Activated CD8-positive, alpha-beta memory T cell treated with anti-CD3 and anti-CD28 coated beads for 1 hour (primary cell): ENCODE measurements at regions not wholly inside any gene's neighbourhood (a gene's known extent, or its start where the extent isn't known, plus 50 kb on each side); places are given as distances from the start of the nearest gene placed in this dataset.
"Not testable (repeated sequence)": the region's sequence is repeated elsewhere in the genome, so short reads cannot be mapped to it uniquely, and the experiment has no call there.

ENCODE experiments used
- DNase-seq, 2 donors: peaks; one replicate each; pipeline ENCODE4 v3.0.0-alpha.2; 2020; ENCODE audit warnings: low read depth in 1 of 2; ENCODE audit errors: extremely low read depth in 1 of 2

GRCh38 chr1:4207183-4207582, 307.1 kb upstream of the C1orf174 start:
- no peak for DNase-seq

DNA sequence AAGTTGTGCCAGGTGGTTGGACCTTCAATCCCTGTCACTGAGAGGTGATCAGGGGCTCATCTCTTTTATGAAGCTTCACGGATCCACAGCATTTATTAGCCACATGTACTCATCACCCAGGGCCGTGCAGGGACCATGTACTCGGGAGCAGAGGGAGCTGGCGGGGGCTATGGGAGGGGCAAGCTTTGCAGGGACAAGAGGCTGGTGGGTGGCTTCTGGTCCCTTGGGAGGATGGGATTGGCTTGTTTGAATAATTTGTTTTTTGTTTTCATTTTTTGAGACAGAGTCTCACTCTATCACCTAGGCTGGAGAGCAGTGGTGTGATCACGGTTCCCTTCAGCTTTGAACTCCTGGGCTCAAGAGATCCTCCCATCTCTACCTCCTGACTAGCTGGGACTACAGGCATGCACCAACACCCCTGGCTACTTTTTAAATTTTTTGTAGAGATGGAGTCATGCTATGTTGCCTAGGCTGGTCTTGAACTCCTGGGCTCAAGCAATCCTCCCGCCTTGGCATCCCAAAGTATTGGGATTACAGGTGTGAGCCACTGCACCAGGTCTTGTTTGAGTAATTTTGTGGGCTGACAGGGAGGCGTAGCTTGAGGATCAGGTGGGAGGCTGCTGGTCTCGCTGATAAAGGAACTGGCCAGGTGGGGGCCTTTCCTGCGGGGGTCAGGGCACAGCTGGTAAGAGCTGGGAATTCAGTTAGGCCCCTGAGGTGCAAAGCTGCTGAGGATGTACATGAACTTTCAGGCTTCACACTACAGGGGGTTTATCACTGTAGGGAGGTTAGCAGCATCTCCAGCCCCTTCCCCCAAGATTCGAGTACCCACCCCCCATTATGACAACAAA, 308.0 kb upstream of the C1orf174 start:
- no peak for DNase-seq

GRCh38 chr1:4210043-4210442, 310.0 kb upstream of the C1orf174 start:
- no peak for DNase-seq

DNA sequence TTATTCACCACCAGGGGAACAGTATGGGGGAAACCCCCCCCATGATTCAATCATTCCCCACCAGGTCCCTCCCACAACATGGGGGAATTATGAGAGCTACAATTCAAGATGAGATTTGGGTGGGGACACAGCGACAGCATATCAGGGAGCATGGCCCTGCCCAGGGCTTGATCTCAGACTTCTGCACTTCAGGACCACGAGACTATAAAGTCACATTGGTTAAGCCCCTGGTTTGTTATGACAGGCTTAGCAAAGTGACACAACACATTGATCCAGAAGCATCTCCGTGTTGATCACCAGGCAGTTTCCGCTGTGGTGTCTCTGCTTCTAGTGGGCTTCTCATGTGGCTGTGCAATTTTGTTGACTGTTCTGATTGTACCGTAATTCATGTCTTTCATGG, 312.7 kb upstream of the C1orf174 start:
- no peak for DNase-seq

- no peak for DNase-seq
Observed at GRCh38 chr1:4213366-4213973, 313.4 kb upstream of the C1orf174 start.

- no peak for DNase-seq
Observed at GRCh38 chr1:4214826-4215225, 314.8 kb upstream of the C1orf174 start.

DNA sequence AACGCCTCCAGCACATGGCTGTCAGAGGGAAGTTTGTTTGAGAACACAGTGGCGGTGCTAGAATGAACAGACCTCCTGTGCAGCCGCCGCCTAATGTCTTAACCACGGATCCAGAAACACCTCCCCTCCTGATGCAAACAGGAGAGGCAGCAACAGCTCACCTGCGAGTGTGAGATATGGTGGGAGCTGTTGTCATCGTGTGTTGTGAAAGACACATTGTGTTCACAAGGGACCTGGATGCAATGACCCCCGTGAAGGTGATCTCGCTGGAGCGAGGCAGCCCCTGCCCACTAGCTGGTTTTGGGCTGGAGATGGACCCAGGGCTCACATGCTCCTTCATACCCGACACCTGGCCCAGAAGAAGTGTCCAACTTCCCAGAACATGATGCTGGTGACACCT, 315.3 kb upstream of the C1orf174 start:
- no peak for DNase-seq

- DNase-seq = no peak
Observed at GRCh38 chr1:4216231-4216630, 316.2 kb upstream of the C1orf174 start.

DNA sequence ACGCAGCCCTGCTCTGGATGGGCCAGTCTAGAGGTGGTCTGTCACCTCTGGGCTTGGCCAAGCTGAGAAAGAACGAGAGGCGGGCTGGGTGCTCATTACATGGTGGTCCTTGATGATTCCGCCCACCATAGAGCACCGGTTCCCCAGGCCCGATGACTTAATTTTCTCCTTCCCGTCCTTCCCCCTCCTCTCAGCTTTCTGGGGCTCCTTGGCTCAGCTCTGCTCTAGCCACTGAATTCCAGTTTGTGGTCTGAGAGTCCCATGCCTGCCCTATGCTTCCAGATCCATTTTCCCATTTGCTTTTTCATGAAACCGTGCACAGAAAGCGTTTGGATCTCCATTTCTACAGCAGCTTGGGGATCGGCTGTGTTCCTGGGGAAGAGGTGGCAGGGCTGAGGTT, 318.5 kb upstream of the C1orf174 start:
- no peak for DNase-seq

DNA sequence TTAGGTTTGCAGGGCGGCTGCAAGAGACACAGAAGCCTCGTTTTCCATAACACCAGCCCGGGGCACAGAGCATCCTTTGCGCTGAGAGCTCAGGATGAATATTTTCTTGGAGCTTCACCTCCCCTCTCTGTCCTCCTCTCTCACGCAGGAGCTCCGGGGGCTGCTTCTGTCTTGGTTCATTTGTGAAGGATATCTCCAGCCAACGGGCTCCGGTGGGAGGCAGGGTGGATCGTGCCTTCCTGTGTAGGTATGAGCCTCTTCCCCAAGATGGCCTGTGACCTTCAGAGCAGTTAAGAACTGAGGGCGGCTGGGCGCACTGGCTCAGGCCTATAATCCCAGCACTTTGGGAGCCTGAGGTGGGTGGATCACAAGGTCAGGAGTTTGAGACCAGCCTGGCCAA, 319.0 kb upstream of the C1orf174 start:
- no peak for DNase-seq

DNA sequence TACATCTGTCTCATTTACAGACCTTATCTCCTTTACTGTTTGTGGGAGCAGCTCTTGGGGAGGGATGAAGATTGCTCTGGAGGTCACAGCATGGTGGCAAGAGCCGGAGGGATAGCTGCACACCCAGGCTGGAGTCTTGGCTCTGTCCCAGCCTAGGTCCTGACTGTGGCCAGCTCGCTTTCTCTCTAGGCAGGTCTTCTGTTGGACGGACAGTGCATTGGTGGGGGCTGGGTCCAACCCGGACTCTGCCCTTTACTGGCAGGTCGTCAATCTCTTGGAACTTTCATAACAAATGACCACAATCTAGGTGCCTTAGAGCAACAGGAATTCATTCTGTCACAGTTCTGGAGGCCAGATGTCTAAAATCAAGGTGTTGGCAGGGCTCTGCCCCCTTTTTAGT, 319.8 kb upstream of the C1orf174 start:
- DNase-seq = no peak

- DNase-seq = no peak
Observed at GRCh38 chr1:4220362-4220761, 320.3 kb upstream of the C1orf174 start.

- DNase-seq = no peak
Observed at GRCh38 chr1:4221107-4221506, 321.0 kb upstream of the C1orf174 start.

GRCh38 chr1:4224684-4225467, 324.8 kb upstream of the C1orf174 start:
- no peak for DNase-seq

DNA sequence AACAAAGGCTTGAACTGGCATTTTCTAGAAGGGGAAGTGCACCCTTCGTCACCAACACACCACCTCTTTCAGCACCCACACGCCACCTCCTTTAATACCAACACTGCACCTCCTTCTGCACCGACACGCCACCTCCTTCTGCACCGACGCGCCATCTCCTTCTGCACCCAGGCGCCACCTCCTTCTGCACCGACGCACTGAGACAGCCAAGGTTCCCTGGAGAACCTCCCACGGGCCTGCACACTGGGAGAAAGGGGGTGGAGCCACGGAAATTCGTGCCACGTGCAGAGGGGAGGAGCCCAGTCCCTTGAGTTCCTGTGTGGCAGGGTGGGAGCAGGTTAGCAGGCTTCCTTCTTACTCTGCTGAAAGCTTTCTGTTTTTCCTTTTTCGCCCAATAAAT, 327.9 kb upstream of the C1orf174 start:
- DNase-seq = no peak

DNA sequence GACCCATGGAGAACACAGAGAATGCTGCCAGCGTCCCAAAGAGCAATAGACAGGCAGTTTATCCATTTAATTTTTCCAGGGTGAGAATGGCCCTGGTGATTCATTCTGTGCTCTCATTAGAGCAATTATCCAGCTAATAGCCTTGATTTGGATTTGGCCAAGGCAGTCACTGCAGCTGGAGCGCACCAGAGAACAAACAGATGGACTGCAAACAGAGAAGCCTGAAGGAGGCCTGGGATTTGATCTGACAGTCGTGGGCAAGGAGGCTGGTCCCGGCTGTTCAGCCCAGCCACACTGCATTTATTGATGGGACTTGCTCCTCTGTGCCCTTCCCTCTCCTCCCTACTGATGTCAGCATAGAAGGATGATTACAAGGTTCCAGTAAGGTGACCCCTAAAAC, 353.9 kb upstream of the C1orf174 start:
- no peak for DNase-seq

DNA sequence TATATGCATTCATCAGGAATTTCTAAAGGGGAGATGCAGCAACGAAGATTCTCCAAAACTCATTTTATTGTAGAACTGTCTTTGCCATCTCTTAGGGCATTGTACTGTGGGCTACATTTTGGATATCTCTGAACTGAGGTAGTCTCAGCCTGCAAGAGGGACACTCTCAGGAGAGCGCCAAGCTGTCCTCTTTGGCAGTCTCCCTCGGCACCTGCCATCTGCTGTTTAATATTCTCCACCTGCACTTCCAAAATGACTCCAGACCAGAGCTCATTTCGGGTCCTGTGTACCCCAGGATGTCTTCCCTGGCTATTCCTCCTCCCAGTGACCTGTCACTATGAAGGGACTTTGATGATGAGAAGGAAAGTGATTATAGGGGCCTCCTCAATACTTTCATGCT, 356.3 kb upstream of the C1orf174 start:
- DNase-seq = no peak

GRCh38 chr1:4258146-4258777, 358.2 kb upstream of the C1orf174 start:
- not testable (repeated sequence) for DNase-seq

- DNase-seq = no peak
Observed at GRCh38 chr1:4261327-4261726, 361.3 kb upstream of the C1orf174 start.

DNA sequence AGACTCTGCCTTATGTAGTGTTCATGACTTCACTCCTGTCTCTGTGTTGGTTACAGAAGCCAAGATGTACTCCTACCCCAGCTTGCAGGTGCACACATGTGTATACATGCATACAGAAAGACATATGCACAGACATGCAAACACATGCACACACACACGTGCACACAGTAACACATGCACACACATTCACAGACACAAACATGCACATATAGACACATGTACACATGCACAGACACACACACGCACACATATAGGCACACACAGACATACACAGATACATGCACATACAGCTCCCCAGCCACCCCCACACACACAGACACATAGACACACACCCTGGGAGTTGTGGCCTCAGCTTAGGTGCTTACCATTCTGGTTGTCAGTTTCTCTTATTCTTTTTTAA, 362.6 kb upstream of the C1orf174 start:
- no peak for DNase-seq

DNA sequence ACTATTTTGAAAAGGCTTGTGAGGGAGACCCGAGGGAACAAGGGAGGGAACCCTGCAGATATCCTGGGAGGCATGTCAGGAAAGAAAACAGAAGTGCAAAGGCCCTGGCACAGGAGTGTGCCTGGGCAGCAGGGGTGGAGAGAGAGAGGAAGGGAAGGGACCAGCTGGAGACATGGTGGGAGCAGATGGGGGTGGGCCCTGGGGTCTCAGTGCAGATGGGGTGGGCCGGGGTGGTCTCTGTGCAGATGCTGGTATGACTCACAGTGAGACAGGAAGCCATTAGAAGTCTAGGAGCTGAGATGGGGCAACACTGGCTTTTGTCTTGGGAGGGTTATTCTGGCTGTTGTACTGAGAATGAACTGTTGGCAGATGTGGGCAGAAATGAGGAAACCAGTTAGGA, 363.6 kb upstream of the C1orf174 start:
- no peak for DNase-seq
